NCI-H1417 (cell line): ENCODE measurements at regions not wholly inside any gene's neighbourhood (a gene's known extent, or its start where the extent isn't known, plus 50 kb on each side); places are given as distances from the start of the nearest gene placed in this dataset.
A peak's percentile ranks its signal among the peaks of the same experiment; 100 is the strongest.
"Not testable (repeated sequence)": the region's sequence is repeated elsewhere in the genome, so short reads cannot be mapped to it uniquely, and the experiment has no call there.

Experiments used
- DNase-seq, 3 experiments: peaks; one replicate each; lab custom pipeline; 2025; lab: John Stamatoyannopoulos, UW

- DNase-seq = no peak
Observed at GRCh38 chr17:77795685-77796084, 162.8 kb upstream of the TNRC6C start.

DNA sequence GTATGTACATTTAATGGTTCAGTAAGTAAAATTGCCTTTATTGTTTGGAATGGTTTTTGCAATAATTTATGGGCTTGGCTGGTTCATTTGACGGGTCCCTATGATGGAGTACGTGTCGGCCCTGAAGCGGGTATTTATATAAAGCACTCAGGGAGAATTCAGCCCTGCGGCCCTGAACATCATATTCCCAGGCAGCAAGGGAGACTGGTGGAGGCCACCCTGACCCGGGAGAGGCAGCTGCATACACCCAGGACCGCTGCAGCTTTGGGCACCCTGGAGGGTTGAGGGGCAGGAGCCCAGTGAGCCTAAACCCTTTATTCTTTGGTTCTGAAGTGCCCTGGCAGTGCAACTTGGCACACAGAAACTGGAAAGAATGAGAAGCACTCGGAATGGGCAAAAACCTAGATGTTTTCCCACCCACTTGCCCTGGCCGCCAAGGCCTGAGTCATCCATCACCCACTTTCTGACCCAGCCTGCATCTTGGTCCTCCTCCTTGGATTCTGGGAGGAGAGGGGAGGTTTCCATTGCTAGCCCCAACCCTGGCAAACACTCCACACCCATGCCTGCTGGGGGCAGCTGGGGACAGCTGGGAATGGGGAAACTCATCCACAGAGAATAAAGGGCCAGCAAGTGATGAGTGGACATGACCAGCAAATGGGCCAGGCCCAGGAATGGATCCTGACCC lies 162.2 kb upstream of the TNRC6C start:
- peak in 2 of 3 experiments; percentile 54 to 77 for DNase-seq

DNA sequence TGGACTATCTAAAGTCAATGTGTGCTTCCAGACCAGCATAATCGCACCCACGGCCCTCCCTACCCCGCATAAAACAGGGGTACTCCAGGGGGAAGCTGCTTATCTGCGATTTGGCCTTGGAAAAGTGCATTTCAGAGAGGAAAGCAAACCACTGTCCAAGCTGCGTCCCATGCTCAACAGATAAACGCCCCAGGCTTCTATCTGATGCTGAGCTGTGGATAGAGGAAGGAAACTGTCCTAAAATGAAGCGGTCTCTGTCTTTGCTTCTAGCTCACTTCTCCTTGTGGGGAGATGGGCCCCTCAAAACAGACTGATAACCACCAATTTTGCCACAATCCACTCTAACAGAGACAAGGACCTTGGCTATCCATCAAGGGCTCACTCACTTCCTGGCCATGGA lies 160.5 kb upstream of the TNRC6C start:
- DNase-seq = no peak

GRCh38 chr17:77798481-77798880 lies 160.0 kb upstream of the TNRC6C start:
- no peak for DNase-seq

DNA sequence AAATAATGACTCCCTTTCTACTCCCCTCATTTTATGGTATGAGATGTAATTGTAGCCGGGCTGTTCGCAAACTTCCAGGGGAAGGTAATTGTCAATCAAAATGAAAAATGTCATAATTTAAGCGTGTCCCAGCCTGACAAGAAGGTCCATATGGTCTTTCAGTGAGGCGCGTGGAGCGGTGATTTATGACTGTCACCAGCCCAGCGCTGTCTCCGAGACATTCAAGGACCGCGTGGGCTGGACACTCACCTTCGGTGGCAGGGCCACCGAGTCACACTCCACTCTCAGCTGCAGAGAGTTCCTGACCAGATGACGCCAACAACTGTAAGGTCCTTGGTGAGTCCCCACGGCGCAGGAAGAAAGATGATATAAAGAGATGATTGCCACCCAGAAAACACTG lies 157.7 kb upstream of the TNRC6C start:
- DNase-seq = peak in 1 of 3 experiments; percentile 63

GRCh38 chr17:77801545-77802332 lies 156.8 kb upstream of the TNRC6C start:
- peak in 1 of 3 experiments; percentile 54 for DNase-seq

- peak; percentile 26 to 72 (median 52) for DNase-seq
Observed at GRCh38 chr17:77802333-77802615, 156.2 kb upstream of the TNRC6C start.

DNA sequence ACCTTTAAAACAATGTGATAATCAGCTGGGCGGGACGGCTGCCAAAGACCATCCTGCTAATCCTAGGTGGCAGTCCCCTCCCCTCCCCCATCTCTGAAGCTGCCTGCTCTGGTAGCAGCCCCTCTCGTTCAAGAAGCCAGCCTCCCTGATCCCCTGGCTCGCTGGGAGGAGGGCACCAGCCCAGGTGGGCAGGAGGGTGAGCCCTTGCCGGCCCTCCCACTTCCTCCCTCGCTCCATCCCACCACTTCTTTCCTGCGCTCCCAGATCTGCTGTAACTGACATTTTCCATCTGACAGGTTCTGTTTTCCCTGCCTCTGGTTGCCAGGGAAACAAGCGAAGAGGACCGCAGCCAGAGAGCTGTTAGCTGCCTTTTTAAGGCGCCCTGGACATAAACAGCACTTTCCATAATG lies 155.7 kb upstream of the TNRC6C start:
- DNase-seq = peak; percentile 74 to 93 (median 84)

DNA sequence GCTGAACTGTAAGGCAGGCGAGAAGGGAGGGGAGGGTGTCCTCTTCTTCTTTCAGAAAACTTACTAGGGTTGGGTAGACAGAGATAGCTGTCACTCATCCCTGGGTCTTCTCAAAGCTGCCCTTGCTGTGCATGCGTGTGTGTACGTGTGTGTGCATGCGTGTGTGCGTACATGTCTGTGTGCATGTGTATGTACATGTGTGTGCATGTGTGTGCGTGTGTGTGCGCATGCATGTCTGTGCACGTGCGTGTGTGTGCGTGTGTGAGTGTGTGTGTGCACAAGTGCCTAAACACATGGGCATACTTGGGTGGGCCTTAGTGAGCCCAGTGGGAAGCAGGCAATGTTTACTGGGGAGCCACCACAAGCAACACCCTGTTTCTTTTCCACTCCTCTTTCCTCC lies 154.8 kb upstream of the TNRC6C start:
- no peak for DNase-seq

DNA sequence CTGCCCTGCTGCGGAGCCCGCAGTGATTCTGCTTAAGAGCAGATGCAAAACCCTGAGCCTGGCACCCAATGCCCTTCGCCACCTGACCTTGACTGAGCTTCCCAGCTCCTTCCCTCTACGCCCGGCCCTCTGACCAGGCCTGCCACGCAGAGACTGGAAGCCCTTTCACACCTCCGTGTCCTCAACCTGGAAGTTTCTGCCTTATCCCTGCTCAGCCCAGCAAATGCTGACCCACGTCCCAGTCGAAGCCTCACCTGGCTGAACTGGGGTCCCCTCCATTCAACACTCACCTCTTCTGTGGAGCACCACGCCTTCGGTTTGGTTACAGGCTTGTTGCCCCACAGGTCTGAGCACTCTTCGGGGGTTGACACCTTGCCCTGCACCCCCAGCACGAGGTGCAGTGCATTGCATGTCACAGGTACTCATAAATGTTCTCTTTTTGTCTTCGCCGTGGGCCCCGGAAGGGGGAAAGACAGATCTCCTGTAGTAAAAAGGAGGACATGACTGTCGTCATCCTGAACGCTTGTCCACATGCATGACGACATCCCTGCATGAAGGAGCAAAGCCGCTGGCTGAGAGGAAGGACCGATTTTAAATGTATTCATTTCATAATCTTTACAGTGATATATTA lies 153.6 kb upstream of the TNRC6C start:
- DNase-seq = no peak

DNA sequence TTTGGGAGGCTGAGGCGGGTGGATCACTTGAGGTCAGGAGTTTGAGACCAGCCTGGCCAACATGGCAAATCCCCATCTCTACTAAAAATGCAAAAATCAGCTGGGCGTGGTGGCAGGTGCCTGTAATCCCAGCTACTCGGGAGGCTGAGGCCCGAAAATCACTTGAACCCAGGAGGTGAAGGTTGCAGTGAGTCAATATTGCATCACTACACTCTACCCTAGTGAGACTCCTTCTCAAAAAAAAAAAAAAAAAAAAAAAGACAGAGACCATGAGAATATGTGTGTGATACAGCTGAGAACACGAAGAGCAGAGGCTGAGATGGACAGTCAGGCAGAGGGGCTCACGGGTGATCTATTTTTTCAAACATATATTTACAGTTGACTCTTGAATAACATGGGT lies 152.5 kb upstream of the TNRC6C start:
- not testable (repeated sequence) for DNase-seq

GRCh38 chr17:77807051-77807745 lies 151.3 kb upstream of the TNRC6C start:
- no peak for DNase-seq

GRCh38 chr17:77807746-77808441 lies 150.6 kb upstream of the TNRC6C start:
- DNase-seq = no peak

DNA sequence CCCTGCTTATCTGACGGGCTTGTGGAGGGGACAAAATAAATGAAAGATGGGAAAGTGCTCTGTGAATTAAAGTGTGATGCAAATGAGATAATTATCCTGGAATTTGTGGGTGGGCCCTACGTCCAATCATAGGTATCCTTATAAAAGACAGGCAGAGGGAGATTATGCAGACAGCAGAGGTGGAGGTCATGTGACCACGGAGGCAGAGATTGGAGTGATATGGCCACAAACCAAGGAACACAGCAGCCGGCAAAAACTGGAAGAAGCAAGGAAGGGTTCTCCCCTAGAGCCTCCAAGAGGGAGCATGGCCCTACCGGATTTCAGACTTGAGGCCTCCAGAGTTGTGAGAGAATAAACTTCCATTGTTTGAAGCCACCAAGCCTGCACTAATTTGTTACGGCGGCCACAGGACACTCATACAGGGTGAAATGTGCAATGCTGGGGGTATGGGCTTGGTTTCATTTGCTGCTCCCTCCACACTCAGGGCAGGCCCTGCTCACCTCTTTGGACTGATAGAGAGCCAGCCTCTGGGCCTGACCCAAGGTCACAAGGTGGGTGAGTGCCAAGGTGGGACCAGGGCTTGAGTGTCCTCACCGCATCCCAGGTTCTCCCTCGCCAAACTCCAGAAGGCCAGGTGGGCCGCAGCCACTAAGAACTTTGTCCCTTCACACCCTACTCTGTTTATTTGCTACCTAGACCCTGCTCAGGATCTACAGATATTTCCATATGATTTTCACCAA lies 149.6 kb upstream of the TNRC6C start:
- DNase-seq = no peak

- no peak for DNase-seq
Observed at GRCh38 chr17:77809814-77810213, 148.7 kb upstream of the TNRC6C start.

- peak in 1 of 3 experiments; percentile 19 for DNase-seq
Observed at GRCh38 chr17:77810536-77810935, 148.0 kb upstream of the TNRC6C start.

- DNase-seq = peak in 2 of 3 experiments; percentile 24 to 42
Observed at GRCh38 chr17:77811521-77811920, 147.0 kb upstream of the TNRC6C start.

- DNase-seq = no peak
Observed at GRCh38 chr17:77814091-77814772, 144.3 kb upstream of the TNRC6C start.

DNA sequence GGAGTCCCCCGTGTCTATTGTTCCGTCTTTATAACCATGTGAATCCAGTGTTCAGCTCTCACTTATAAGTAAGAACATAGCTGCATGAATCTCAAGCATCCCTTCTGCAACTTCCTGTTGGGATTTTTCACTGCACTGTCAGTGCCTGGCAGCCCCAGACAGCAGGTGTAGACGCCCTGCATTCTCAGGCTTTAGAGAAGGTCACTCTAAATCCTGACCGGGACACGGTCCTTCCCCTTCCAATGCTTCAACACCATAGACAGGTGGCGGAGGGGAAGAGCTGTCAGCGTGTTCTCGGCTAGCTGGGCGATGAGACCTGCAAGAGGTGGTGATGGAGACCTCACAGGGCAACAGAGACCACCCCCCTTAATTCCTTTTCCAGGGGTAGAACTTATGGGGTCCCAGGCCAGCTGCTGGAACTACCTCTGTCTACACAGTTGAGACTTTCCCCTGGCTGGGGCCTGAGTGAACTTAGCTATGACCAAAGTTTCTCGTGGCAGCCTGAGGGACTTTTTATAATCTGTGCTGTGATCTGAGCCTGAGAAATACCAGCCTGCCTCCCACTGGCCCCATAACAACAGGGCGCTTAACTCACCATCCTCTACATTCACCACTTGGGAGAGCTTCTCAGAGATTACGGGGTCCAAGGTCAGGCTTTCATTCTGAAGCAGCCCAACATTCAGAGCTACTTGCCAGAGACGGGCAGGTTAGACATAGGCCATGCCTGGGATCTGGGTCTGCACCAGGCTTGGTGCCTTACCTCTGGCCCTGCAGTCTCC lies 143.2 kb upstream of the TNRC6C start:
- DNase-seq = no peak

- no peak for DNase-seq
Observed at GRCh38 chr17:77817953-77818352, 140.6 kb upstream of the TNRC6C start.
